CD4-positive, alpha-beta T cell treated with Interleukin-1 beta for 1 hour (primary cell): ENCODE measurements at regions not wholly inside any gene's neighbourhood (a gene's known extent, or its start where the extent isn't known, plus 50 kb on each side); places are given as distances from the start of the nearest gene placed in this dataset.
"Not testable (repeated sequence)": the region's sequence is repeated elsewhere in the genome, so short reads cannot be mapped to it uniquely, and the experiment has no call there.

ENCODE experiments used
- DNase-seq, 2 donors: peaks; one replicate each; pipeline ENCODE4 v3.0.0-alpha.2; 2020 to 2022

GRCh38 chr16:64088838-64089237, 1033.0 kb downstream of the CDH11 start:
- no peak for DNase-seq

DNA sequence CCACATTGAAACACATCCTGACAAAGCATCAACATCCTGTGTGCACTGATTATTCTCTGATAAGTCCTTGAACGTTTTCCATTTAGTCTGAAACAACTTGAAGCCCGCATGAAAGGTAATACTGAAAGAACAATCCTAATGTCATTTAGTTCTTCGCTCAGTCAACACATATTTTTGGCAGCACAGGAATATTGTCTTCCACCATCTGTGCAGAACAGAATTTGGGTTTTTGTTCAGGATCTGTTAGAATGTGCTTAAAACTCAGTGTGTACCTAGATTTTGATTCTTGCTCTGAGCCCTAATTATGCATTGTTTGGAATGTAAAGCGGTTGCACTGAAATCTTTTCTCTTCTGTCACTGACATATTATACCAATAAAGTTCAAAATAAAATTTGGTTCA, 1036.6 kb downstream of the CDH11 start:
- DNase-seq, result no peak

DNA sequence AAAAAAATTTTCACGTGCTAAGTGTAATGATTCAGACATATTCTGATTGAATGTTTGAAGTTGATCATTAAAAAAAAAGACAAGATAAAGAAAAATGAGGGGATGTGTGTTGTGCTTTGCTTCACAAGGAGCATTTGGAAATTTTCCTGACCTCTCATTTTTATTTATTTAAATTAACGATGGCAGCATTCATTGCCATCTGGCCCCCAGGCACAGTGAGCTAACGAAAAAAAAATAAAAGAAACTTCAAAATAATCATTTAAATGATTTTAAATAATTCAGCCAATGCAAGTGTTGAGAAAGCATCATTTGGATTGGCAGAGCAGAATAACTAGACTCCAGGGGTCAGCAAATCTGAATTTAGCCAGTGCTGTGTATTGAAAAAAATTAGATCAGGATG, 1037.2 kb downstream of the CDH11 start:
- no peak for DNase-seq

DNA sequence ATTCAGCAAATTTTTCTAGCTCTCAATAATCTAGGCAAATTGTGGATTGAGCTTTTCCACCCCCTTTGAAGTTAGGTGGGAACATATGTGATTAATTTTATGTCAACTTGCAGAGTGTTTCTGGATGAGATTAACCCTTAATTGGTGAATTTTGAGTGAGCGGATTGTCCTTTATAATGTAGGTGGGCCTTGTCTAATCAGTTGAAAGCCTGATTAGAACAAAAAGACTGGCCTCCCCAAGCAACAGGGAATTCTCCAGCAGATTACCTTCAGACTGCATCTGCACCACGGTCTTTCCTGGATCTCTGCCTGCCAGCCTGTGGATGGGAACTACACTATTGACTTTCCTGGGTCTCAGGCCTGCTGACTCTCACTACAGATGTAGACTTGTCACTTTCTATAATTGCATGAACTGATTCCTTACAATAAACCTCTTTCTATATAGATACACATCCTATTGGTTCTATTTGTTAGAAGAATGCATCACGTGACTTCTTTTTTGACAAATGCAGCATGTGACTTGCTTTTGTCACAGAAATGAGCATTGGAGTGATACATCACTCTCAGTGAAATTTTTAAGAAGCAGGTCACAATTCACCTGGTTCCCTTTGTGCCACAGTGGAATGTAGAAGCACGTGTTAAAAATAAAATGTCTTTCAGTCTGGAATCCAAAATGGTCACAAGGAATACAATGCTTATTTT, 1038.3 kb downstream of the CDH11 start:
- DNase-seq, result no peak

DNA sequence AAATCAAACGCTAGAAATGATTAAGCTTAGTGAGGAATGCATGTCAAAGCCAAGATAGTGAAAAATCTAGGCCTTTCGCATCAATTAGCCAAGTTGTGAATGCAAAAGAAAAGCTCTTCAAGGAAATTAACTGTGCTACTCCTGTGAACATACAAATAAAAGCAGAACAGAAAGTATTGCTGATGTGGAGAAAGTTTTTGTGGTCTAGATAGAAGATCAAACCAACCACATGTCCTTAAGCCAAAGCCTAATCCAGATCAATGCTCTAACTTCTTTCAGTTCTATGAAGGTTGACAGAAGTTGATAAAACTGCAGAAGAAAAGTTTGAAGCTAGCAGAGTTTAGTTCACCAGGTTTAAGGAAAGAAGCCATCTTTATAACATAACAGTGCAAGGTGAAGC, 1044.6 kb downstream of the CDH11 start:
- no peak for DNase-seq

- DNase-seq, result no peak
Observed at GRCh38 chr16:64074706-64075105, 1047.2 kb downstream of the CDH11 start.

DNA sequence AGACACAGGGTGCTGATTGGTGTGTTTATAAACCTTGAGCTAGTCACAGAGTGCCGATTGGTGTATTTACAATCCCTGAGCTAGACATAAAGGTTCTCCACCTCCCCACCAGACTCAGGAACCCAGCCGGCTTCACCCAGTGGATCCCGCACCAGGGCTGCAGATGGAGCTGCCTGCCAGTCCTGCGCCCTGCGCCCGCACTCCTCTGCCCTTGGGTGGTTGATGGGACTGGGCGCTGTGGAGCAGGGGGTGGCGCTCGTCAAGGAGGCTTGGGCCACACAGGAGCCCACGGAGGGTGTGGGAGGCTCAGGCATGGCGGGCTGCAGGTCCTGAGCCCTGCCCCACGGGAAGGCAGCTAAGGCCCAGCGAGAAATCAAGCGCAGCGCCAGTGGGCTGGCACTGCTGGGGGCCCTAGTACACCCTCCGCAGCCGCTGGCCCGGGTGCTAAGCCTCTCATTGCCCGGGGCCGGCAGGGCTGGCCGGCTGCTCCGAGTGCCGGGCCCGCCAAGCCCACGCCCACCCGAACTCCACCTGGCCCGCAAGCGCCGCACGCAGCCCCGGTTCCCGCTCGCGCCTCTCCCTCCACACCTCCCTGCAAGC, 1049.6 kb downstream of the CDH11 start:
- not testable (repeated sequence) for DNase-seq

GRCh38 chr16:64065523-64065922, 1056.3 kb downstream of the CDH11 start:
- no peak for DNase-seq

DNA sequence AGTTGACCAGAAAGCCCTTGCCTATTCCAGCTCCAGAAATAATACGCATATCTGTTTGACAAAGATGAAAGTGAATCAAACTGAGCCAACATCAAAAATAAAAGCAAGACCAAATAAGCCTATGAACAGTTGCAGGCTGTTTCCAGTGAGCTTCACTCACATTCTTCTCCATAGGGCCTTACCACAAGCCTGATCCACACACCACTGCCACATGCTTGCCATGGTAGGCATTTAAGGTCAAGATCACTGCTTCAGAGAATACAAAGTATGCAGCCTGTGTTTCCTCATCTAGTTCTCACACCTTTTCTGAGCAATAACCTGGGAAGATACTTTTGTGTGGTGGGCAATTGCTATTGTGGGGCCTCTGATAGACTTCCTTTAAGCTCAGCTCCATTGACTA, 1060.2 kb downstream of the CDH11 start:
- DNase-seq, result no peak

- DNase-seq, result no peak
Observed at GRCh38 chr16:64060631-64061030, 1061.2 kb downstream of the CDH11 start.

DNA sequence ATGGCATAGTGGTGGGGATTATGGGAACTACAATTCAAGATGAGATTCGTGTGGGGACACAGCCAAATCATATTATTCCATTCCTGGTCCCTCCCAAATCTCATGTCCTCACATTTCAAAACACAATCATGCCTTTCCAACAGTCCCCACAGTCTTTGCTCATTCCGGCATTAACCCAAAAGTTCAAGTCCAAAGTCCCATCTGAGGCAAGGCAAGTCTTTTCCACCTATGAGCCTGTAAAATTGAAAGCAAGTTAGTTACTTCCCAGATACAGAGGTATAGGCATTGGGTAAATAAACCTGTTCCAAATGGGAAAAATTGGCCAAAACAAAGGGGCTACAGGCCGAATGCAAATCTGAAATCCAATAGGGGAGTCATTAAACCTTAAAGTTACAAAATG, 1063.2 kb downstream of the CDH11 start:
- no peak for DNase-seq

DNA sequence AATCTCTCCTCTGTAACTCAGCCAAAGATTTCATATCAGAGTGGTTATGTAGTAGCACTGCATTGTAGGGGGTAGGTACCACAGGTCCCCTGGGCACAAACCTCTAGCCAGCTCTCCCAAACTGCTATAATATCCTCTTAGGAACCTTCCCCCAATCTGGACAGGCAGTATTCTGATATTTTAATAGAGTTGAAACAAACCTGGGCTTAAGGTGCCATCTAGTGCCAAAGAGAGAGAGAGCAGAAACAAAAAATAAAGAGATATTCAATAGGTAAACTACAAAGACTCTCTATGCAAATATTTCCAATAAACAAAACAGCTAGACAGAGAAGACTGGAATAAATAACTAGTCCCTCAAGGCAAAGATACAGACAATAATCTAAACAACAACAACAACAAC, 1070.0 kb downstream of the CDH11 start:
- DNase-seq, result no peak

GRCh38 chr16:64047878-64048277, 1074.0 kb downstream of the CDH11 start:
- DNase-seq, result no peak

DNA sequence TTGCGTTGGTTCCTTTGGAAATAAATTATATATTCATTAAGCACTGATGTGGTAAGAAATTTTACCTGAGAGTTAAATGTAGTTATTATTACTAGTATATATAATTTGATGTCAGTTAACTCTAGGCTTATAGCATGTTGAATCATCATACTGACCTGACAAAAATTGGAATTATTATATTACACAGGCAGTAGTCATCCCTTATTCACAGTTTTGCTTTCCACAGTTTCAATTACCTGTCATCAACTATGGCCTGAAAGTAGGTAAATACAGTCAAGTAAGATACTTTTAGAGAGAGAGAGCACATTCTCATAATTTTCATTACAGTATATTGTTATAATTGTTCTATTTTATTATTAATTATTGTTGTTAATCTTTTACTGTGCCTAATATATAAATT, 1074.7 kb downstream of the CDH11 start:
- no peak for DNase-seq

GRCh38 chr16:64035337-64035736, 1086.5 kb downstream of the CDH11 start:
- no peak for DNase-seq

GRCh38 chr16:64019339-64019738, 1102.5 kb downstream of the CDH11 start:
- no peak for DNase-seq

DNA sequence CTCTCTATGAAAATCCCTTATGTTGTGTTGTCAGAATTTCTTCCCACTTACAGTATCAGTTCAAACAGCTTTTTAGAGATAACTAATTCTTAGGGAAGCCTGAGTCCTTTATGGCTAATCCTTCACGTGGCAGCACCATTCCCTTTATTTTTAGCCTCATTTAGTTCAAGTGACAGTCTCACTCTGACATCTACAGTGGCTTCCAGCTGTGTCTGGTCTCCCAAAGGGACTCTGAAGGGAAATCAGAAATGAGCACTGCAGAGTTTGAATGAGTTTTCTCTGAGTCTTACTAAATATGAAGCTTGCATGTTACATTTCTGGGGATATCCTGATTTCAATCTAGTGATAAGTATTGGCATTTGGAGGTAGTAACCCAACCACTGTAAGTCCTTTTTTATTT, 1104.1 kb downstream of the CDH11 start:
- no peak for DNase-seq

DNA sequence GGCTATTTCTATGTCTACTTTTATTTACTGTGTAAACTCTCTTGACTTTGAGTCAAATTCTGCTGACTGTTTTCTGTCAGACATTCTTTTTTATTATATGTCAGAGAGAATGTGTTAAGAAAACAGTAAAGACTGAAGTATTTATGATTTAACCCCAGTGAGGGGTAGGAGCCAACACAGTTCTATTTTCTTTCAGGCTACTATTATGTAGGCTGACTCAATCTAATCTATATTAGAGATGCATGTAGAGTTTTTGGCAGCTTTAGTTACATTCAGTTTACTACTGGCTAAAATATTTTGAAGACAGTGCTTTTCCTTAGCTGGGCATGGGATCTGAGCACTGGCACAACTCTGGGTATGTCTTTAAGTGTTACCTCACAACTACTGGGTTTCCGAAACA, 1108.0 kb downstream of the CDH11 start:
- DNase-seq, result no peak

- no peak for DNase-seq
Observed at GRCh38 chr16:64012166-64012565, 1109.7 kb downstream of the CDH11 start.

- no peak for DNase-seq
Observed at GRCh38 chr16:64011650-64012049, 1110.2 kb downstream of the CDH11 start.

DNA sequence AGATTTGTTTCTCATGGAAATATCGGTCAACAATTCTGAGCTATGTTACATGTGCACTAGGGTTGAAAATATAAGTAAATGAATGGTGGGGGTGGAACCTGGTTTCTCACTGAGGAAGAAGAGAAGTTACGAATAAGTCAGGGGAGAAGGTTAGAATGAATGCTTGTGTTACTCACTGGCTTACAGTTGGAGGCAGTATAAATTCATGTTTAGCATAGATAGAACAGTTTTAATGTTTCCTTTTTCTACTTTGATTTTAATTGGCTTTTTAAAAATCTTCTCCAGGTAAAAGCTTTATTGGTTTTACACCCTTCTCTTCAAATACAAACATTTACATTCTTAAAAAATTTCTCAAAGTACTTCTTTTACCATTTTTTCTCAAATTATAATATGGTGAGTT, 1113.7 kb downstream of the CDH11 start:
- DNase-seq, result no peak

DNA sequence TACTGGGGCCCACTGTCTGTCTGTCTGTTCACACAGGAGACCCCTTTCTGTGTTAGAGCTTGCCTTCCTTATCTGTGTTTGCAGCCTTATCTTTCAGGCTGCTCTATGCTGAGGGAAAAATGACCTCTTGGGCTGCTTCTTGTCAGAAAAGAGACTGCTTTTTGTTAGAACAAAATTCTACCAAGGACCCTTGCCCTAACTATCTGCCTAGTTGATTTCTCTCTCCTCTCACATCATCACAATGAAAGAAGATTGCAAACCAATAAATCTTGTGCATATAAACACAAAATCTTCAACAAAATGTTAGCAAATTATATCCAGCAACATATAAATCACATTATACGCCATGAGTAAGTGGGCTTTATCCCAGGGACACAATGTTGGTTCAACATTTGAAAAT, 1117.7 kb downstream of the CDH11 start:
- DNase-seq, result no peak

DNA sequence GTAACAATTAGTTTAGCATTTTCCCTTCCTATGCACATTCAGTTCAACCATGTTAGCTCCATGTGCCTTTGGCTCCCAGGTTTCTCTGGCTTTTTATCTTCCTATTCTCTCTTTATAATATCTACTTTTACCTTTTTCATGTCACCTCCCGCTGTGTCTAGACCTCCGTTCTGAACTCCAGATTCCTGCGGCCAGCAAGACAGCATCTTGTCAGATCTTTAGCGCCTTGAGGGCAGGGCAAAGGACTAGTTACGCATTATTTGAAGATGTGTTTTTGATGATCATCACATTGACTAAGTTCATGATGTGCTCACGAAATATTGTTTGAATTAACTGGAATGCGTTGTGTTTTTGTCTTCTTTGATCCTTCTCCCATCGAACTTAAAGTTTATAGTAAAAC, 1126.8 kb downstream of the CDH11 start:
- no peak for DNase-seq

DNA sequence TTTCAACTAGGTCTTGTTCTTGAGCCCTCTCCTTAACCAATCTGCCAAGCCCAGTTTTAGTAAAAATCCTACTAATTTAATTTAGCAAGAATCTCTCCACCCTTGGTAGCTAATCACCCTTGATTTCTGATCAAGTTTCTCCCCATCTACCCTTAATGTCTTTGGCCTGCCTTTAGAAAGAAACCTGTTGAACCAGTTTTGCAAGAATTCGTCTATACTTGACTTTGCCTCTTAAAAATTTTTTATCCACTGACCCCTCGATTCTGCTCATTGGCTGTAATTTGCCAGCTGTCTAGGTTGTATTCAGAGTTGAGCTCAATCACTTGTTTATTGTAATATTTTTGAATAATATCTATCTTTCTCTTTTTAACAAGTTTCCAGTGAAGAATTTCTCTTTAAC, 1138.5 kb downstream of the CDH11 start:
- DNase-seq, result no peak

- no peak for DNase-seq
Observed at GRCh38 chr16:63982741-63983140, 1139.1 kb downstream of the CDH11 start.
